ENCODE measurements at regions not wholly inside any gene's neighbourhood (a gene's known extent, or its start where the extent isn't known, plus 50 kb on each side); places are given as distances from the start of the nearest gene placed in this dataset.
A peak's percentile ranks its signal among the peaks of the same experiment; 100 is the strongest.

DNA sequence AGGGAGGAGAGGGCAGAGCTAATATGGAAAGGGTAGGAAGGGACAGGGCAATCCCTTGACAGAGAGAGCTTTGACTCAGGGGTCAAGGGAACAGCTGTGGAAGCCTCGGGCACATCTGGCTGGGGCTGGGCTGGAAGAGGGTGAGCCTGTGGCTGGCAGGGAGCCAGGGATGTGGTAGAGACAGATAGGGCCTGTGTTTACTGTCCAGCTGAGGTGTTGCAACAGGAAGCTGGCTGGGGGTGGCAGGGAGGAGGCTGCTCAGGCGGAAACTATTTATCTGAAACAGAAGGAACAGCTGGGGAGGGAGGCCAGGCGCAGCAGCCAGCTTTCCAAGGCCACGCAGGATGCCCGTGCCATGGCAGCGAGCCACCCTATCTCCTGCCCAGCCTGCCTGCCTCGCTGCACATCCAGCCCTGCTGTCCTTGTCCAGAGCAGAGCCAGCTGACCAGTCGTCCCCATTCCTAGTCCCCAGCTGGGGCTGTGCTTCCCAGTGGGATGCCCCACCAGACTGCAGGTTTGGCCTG is 264.7 kb downstream of the CYP26B1 start (continued):
- TF ChIP-seq, protein P1, sequence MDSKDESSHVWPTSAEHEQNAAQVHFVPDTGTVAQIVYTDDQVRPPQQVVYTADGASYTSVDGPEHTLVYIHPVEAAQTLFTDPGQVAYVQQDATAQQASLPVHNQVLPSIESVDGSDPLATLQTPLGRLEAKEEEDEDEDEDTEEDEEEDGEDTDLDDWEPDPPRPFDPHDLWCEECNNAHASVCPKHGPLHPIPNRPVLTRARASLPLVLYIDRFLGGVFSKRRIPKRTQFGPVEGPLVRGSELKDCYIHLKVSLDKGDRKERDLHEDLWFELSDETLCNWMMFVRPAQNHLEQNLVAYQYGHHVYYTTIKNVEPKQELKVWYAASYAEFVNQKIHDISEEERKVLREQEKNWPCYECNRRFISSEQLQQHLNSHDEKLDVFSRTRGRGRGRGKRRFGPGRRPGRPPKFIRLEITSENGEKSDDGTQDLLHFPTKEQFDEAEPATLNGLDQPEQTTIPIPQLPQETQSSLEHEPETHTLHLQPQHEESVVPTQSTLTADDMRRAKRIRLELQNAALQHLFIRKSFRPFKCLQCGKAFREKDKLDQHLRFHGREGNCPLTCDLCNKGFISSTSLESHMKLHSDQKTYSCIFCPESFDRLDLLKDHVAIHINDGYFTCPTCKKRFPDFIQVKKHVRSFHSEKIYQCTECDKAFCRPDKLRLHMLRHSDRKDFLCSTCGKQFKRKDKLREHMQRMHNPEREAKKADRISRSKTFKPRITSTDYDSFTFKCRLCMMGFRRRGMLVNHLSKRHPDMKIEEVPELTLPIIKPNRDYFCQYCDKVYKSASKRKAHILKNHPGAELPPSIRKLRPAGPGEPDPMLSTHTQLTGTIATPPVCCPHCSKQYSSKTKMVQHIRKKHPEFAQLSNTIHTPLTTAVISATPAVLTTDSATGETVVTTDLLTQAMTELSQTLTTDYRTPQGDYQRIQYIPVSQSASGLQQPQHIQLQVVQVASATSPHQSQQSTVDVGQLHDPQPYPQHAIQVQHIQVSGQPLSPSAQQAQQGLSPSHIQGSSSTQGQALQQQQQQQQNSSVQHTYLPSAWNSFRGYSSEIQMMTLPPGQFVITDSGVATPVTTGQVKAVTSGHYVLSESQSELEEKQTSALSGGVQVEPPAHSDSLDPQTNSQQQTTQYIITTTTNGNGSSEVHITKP (IDR thresholded peaks at IDR 0.05; ENCODE audit: partially characterized antibody) = peak; percentile 26
- TF ChIP-seq ZNF239 (CRISPR knock-in tag; IDR thresholded peaks at IDR 0.05) (peak; percentile 44), GATAD2A (IDR thresholded peaks at IDR 0.05) (no peak), SMC3 (conservative IDR thresholded peaks at IDR 0.05; ENCODE audit: insufficient read depth, low read depth, low read length) (no peak), SMARCB1 (IDR thresholded peaks at IDR 0.05; ENCODE audit: insufficient read length, low read depth) (no peak), PHB2 (IDR thresholded peaks at IDR 0.05; ENCODE audit: low read depth) (peak; percentile 74; the same call in 1 of the 2 replicates), PYGO2 (tag; IDR thresholded peaks at IDR 0.05) (peak; percentile 86), NFE2 (IDR thresholded peaks at IDR 0.05; ENCODE audit: low read depth) (peak; percentile 42; the same call in 1 of the 2 replicates), ZNF583 (CRISPR knock-in tag; IDR thresholded peaks at IDR 0.05) (no peak; the same call in 1 of the 2 replicates), ZNF609 (CRISPR knock-in tag; IDR thresholded peaks at IDR 0.05; ENCODE audit: borderline replicate concordance) (no peak), TEAD2 (tag; IDR thresholded peaks at IDR 0.05) (no peak; the same call in 1 of the 2 replicates), SIN3B (IDR thresholded peaks at IDR 0.05; ENCODE audit: low read depth) (no peak), CCNT2 (IDR thresholded peaks at IDR 0.05; ENCODE audit: borderline replicate concordance, extremely low read depth, insufficient read length, low read depth, low read length) (peak; percentile 95), DPF2 (IDR thresholded peaks at IDR 0.05) (peak; percentile 97), ZNF764 (CRISPR knock-in tag; IDR thresholded peaks at IDR 0.05; ENCODE audit: low read depth) (no peak), ATF2 (CRISPR knock-in tag; IDR thresholded peaks at IDR 0.05) (no peak), BCOR (IDR thresholded peaks at IDR 0.05) (peak; percentile 82), ZNF507 (tag; conservative IDR thresholded peaks at IDR 0.05) (no peak), ZNF124 (CRISPR knock-in tag; IDR thresholded peaks at IDR 0.05) (no peak), HNRNPK (IDR thresholded peaks at IDR 0.05; ENCODE audit: low read depth, low read length, poor library complexity, severe bottlenecking) (no peak), PTBP1 (IDR thresholded peaks at IDR 0.05; ENCODE audit: low read depth, low read length) (no peak)

Data from K562 (cell line).